Fibroblast of skin of left quadriceps (primary cell): ENCODE measurements at regions not wholly inside any gene's neighbourhood (a gene's known extent, or its start where the extent isn't known, plus 50 kb on each side); places are given as distances from the start of the nearest gene placed in this dataset.

Experiments
- DNase-seq, 2 experiments: peaks; one replicate each; pipeline ENCODE4 v3.0.0-alpha.2; 2013; ENCODE audit warnings: low read depth in 2 of 2

- DNase-seq: no peak
Observed at GRCh38 chrX:57848857-57849256, 61.4 kb downstream of the ZXDA start.

- no peak for DNase-seq
Observed at GRCh38 chrX:57822818-57823217, 87.4 kb downstream of the ZXDA start.

DNA sequence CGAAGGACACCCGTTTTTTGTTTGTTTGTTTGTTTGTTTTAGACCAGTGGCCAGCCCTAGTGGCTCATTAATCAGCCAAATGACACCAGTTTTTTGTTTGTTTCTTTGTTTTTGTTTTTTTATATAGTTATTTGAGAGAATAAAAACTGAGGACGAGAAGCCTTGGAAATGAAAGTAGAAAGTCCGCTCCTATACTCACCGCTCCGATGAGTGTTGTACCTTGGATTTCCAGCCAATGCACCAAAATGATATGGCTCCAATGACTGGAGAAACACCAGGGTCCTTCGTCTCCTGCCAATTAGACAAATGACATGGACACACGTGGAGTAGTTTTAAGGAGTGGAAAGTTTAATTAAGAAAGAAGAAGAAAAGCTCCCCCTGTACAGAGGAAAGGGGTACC lies 87.9 kb downstream of the ZXDA start:
- DNase-seq: no peak

DNA sequence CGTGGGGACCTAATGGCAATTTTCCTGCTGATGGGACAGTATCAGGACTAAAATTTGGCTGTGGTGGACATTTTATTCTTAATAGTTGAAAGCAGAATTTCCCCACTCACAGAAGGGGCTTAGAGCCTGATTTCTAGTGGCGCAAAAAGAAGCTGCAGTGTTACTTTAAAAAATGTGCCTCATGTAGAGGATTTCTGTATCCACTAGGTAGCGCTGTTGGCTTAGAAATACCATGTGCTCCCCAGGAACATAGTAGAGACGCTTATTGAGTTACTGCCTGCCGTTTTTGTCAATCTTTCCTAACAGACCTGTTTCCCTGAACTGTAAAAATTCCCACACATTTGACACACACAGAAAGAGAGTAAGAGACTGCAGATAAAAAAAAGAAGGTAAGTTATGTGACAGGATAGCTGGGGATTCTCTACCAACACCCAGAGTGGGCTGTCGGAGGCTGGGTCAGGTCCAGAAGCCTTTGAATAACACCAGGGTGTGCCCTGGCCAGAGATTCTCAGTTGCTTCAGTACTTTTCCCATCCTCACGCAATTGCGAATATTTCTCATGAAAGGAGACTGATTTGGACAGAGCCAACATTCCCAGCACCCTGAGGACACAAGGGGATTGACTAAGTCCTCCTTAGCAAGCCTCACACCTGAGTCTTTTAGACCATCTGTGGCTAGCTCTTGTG lies 88.4 kb downstream of the ZXDA start:
- DNase-seq: peak; percentile 3 to 7

DNA sequence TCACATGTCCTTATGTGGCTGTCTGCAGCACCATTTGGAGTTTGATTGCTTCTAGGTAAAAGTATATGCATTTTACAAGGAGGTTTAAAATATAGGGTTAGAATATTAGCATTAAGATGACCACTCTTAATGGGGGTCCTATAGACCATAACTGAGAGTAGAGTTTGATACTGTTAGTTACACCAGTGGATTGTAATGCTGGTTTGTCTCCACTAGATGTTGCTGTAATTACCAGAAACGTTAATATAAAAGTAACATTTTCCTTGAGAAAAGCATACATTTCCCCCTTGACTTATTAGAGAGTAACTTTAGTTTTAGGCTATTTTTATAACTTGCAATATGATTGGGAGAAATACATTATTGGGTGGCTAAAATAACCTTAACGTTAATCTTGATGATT lies 93.0 kb downstream of the ZXDA start:
- no peak for DNase-seq

DNA sequence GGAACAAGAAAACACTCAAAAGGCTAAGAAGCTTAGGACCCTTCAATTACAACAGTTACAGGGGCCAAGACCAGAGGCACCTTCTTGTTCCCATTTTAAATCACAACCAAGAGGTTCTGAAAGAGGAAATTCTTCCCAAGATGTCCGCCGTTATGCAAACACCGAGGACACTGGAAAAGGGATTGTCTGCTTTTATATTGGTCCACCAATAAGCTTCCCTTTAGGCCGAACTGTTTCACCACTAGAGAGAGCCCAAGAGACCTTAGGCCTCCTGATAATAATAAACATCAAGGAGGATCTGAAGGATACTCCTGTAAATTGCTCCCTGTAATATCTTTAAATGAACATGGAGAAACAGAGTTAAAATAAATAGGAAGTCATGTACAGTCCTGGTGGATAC lies 92.6 kb upstream of the NLRP2B start:
- no peak for DNase-seq

- no peak for DNase-seq
Observed at GRCh38 chrX:57771689-57772088, 91.6 kb upstream of the NLRP2B start.

DNA sequence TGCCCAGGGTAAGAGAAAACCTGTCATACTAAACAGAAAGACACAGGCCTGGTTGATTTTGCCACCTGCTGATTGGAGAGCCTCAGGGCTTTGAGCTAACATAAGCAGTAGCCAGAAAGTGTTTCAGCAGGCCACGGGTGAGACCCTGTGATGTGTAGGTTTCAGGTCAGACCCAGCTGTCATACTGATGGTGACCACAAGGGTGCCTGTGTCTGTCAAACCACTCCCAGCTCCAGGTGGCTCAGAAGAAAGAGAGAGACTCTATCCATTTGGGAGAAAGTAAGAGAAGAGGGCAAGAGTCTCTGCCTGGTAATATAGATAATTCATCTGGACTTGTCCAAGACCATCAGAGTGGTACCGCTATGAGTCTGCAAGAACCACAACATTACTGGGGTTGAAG lies 72.8 kb upstream of the NLRP2B start:
- DNase-seq: no peak

DNA sequence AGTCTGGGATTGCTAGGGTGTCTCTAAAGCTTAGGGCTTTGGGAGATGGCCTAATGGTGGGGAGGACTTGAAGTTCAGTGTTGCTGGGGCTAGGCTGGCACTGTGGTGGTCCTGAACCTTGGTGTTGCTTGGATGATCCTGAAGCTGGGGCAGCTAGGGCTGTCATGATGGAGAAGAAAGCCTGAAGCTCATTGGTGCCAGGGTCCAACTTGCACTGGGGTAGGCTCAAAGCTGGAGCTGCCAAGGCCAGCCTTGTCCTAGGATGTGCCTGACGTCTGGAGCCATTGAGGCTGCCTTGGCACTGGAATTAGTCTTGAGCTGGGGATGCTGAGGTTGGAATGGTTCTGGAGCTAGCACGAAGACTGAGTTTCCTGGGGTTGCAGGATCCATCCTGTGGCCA lies 61.0 kb upstream of the NLRP2B start:
- DNase-seq: no peak

DNA sequence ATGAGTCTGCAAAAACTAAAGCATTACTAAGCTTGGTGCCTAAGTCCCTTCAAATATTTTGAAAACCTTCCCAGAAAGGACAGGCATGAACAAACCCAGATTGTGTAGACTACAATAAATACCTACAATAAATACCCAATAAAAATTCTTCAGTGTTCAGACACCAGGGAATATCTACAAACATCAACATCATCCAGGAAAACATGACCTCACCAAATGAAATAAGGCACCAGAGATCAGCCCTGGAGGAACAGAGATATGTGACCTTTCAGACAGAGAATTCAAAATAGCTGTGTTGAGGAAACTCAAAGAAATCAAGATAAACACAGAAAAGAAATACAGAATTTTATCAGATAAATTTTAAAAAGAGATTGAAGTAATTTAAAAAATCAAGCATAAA lies 57.8 kb upstream of the NLRP2B start:
- no peak for DNase-seq
